ENCODE measurements at regions not wholly inside any gene's neighbourhood (a gene's known extent, or its start where the extent isn't known, plus 50 kb on each side); places are given as distances from the start of the nearest gene placed in this dataset.

DNA sequence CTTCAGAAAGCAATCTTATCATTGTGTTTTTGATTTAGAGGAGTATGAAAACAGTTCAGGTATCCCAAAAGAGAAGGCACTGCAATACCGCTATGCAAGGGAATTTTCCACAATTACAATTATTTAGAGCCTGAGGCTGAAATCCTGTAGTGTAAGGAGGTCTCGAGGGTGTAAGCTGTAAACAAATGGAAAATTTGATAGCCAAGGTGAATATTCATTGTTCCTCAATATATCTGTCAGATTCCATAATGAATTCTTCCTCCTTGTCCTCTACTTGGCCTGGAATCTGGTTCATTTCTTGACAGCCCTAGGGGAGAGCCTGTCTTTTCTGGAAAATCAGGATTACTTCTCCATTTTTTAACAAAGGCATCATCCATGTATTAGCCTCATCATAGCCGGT lies 63.1 kb upstream of the SMARCA2 start:
- H3K4me1 ChIP-seq (ENCODE audit: low read depth) = no peaks in the 10 kb centered on the region
- TF ChIP-seq, protein P1, sequence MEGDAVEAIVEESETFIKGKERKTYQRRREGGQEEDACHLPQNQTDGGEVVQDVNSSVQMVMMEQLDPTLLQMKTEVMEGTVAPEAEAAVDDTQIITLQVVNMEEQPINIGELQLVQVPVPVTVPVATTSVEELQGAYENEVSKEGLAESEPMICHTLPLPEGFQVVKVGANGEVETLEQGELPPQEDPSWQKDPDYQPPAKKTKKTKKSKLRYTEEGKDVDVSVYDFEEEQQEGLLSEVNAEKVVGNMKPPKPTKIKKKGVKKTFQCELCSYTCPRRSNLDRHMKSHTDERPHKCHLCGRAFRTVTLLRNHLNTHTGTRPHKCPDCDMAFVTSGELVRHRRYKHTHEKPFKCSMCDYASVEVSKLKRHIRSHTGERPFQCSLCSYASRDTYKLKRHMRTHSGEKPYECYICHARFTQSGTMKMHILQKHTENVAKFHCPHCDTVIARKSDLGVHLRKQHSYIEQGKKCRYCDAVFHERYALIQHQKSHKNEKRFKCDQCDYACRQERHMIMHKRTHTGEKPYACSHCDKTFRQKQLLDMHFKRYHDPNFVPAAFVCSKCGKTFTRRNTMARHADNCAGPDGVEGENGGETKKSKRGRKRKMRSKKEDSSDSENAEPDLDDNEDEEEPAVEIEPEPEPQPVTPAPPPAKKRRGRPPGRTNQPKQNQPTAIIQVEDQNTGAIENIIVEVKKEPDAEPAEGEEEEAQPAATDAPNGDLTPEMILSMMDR (IDR thresholded peaks at IDR 0.05; ENCODE audit: low read depth, low read length) = no peak
- H3K27ac ChIP-seq = no peak overlapping the region
- no peaks in the 10 kb centered on the region for H3K36me3 ChIP-seq
- H3K4me3 ChIP-seq = no peak overlapping the region
- DNase-seq (ENCODE audit: low read depth in 1 of 2, low spot score in 1 of 2) = no peak
- H3K27me3 ChIP-seq = no peaks in the 10 kb centered on the region
- H3K9me3 ChIP-seq (ENCODE audit: low read depth) = no peaks in the 10 kb centered on the region

DNA sequence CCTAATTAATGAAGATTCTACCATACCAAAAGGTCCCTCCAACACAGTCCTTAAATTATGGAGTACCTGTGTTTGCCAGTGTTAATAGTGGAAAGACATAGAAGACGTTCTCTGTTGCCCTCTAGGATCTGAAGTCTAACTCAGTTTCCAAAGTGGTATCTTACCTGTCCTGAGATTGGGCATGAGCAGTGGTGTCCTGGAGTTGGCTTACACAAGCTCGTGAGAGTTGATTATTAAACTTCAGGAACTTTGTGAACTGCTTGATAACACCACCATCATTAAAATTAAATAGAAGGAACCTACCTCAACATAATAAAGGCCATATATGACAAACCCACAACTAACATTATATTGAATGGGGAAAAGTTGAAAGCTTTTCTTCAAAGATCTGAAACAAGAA lies 60.9 kb upstream of the SMARCA2 start:
- no peak overlapping the region for H3K27ac ChIP-seq
- DNase-seq (ENCODE audit: low read depth in 1 of 2, low spot score in 1 of 2) = no peak
- TF ChIP-seq, protein P1 (IDR thresholded peaks at IDR 0.05; ENCODE audit: low read depth, low read length) = no peak
- H3K9me3 ChIP-seq (ENCODE audit: low read depth) = no peaks in the 10 kb centered on the region
- H3K27me3 ChIP-seq = no peaks in the 10 kb centered on the region
- H3K4me1 ChIP-seq (ENCODE audit: low read depth) = no peaks in the 10 kb centered on the region
- H3K4me3 ChIP-seq = no peak overlapping the region
- no peaks in the 10 kb centered on the region for H3K36me3 ChIP-seq

DNA sequence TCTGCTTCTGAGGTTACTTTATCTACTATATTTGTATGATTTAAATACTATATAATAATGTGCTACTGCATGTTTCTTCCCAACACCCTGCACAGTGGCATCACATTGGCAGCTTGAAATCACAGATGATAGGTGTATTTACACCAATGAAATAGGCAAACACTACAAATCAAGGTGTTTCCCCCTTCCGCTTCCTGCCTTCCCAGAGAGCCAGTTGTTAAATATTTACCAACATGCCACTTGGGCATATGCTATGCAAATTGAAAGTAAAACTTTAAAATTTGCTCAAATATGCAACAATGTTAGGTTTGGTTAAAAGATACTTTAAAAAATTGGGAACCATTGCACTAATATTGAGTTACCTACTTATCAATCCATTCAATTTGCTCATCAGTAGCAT lies 58.2 kb upstream of the SMARCA2 start:
- TF ChIP-seq, protein P1 (IDR thresholded peaks at IDR 0.05; ENCODE audit: low read depth, low read length) = no peak
- H3K4me1 ChIP-seq (ENCODE audit: low read depth) = no peaks in the 10 kb centered on the region
- H3K36me3 ChIP-seq = no peaks in the 10 kb centered on the region
- H3K9me3 ChIP-seq (ENCODE audit: low read depth) = no peaks in the 10 kb centered on the region
- DNase-seq (ENCODE audit: low read depth in 1 of 2, low spot score in 1 of 2) = no peak
- H3K27ac ChIP-seq = no peak overlapping the region
- H3K27me3 ChIP-seq = no peaks in the 10 kb centered on the region
- no peak overlapping the region for H3K4me3 ChIP-seq

DNA sequence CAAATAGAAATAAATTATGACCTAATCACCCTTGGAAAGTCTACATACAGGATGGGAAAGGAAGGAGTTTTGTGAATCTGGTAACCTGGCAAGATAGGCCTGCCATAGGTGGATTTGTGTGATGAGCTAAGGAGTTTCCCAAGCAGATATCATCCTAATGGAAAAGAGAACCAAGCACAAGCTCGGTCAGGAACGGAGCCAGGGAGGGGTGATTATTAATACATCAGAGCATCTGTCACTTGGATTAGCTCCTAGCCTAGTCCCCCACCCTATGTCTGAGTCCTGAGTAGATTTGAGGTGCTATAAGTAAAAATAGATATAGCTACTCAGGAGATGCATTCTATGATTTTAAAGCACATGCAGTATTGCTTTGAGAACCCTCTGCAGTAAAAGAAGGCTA lies 57.3 kb upstream of the SMARCA2 start:
- no peaks in the 10 kb centered on the region for H3K9me3 ChIP-seq (ENCODE audit: low read depth)
- no peak overlapping the region for H3K27ac ChIP-seq
- TF ChIP-seq, protein P1 (IDR thresholded peaks at IDR 0.05; ENCODE audit: low read depth, low read length) = no peak
- H3K4me1 ChIP-seq (ENCODE audit: low read depth) = no peaks in the 10 kb centered on the region
- no peaks in the 10 kb centered on the region for H3K27me3 ChIP-seq
- no peak for DNase-seq (ENCODE audit: low read depth in 1 of 2, low spot score in 1 of 2)
- no peak overlapping the region for H3K4me3 ChIP-seq
- no peaks in the 10 kb centered on the region for H3K36me3 ChIP-seq

DNA sequence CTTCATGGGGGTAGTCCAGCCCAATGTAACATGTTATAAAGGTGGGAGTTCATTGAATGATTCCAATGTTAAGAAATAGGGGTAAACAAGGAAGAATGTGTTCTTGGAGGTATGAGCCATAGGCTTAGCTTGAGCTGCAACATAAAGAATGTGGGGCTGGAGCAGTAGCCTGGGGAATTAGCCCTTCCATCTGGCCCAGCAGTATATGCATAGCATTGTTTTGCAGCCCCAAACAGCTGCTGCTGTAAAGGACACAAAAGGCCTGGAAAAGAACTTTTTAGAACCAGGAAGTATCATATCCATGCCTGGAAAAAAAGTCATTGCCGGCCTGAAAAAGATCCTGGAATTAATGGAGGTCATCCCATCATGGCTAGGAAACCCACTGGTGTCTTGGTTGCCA lies 55.8 kb upstream of the SMARCA2 start:
- Histone ChIP-seq H3K4me3 (no peak overlapping the region), H3K4me1 (ENCODE audit: low read depth) (no peaks in the 10 kb centered on the region), H3K27ac (no peak overlapping the region), H3K27me3 (no peaks in the 10 kb centered on the region), H3K36me3 (no peaks in the 10 kb centered on the region), H3K9me3 (ENCODE audit: low read depth) (no peaks in the 10 kb centered on the region)
- DNase-seq (ENCODE audit: low read depth in 1 of 2, low spot score in 1 of 2) = no peak
- TF ChIP-seq, protein P1 (IDR thresholded peaks at IDR 0.05; ENCODE audit: low read depth, low read length) = no peak
